Non-pigmented ciliary epithelial cell (primary cell): ENCODE measurements at regions not wholly inside any gene's neighbourhood (a gene's known extent, or its start where the extent isn't known, plus 50 kb on each side); places are given as distances from the start of the nearest gene placed in this dataset.

ENCODE experiments used
- DNase-seq: peaks from one replicate; pipeline ENCODE4 v3.0.0-alpha.2; 2010; ENCODE audit warnings: low read depth

DNA sequence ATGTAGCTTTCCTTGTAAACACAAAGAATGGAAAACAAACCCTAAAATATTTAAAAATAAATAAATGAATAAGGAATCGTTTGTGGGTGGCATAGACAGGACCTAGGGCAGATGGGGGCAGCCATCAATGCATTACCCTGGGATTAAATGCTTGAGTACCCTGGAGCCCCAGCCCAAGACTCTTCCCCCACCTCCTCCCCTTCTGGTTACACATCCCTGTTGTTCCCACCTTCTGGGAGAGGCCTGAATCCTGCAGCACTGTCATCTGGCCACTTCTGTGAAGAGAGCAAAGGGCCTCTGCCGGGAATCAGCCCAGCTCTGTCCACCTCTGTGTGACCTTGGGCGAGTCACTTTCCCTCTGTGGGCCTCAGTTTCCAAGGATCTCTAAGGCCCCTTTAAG, 61.6 kb upstream of the COL13A1 start:
- DNase-seq = no peak

DNA sequence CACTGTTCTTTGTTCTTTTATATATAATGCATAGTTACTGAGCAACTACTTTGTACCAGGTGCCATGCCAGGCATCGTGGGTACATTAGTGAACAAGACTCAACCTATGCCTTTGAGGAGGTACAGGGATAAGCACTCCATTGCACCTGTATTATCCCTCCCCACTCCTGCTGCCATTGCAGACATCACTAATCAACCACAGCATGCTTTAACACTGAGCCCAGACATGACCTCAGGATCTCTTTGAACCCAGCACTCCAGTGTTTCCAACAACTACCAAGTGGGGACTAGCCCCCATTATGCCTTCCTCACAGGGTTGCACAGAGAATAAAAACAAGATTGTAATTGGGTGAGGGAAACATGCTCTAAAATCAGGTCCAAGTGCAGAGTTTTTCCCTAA, 60.5 kb upstream of the COL13A1 start:
- DNase-seq = no peak

GRCh38 chr10:69741671-69742355, 59.9 kb upstream of the COL13A1 start:
- DNase-seq = no peak

- no peak for DNase-seq
These were observed 59.4 kb upstream of the COL13A1 start for GRCh38 chr10:69742356-69742695.

DNA sequence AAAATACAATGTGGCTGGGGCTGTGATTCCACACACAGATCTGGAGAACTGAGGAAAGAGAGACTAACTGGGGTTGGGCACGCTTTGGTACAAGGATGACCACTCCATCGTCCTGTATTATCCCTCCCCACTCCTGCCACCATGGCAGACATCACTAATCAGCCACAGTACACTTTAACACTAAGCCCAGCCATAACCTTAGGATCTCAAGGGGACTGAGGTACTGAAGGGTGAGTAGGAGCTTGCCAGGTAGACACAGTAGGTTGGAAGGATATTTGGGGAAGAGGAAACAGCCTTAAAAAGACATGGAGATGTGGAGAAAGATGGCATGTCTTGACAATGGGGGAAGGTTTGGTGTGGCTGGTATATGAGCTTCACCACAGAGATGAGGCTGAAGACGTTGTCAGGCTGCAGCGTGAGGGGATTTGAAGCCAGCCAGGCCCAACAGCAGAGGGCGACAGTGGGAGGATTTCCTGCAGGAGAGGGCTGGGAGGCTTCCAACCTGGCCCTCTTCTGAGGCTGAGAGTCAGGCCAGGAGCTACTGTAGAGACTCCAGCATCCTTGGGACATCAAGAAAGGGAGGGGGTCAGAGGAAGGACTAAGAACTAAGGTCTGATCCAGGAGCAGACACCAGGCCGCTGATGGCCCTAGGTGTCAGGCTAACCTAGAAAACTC, 58.6 kb upstream of the COL13A1 start:
- no peak for DNase-seq

DNA sequence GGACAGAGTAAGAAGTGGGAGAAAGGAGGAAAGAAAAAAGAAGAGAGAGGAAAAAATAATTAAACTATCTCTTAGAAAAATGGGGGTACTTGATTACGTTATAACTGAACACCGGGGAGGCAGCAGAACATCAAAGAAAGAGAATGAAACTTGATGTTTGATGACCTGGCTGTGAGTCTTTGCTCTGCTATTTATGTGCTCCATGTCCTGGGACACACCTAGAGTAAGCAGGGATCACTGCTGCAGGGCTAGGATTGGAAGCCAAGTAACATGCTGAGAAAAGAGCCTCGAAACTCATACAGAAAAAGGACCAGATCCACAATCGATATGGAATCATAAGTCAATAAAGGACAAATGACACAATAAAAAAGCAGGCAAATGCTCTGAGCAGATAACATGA, 56.7 kb upstream of the COL13A1 start:
- DNase-seq = no peak

GRCh38 chr10:69745698-69746097, 56.0 kb upstream of the COL13A1 start:
- no peak for DNase-seq

DNA sequence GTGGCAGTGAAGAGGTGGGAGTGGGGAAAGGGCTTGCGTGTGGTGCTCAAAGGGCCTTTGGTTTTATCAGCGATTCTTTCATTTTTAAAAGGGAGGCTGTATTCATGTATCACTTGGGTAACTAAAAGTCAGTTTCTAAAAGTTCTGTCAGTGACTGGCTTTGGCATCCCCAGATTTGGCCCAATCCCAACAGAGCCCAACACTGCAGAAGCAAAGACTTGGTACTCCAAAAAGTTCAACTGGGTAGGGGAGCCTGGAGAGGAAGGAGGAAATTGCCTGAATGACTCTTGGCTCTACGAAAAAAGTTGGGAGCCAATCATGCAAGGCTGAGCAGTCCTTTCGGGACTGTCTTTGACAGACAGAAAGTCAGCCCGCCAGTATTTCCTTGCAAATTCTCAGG, 54.5 kb upstream of the COL13A1 start:
- DNase-seq = no peak

DNA sequence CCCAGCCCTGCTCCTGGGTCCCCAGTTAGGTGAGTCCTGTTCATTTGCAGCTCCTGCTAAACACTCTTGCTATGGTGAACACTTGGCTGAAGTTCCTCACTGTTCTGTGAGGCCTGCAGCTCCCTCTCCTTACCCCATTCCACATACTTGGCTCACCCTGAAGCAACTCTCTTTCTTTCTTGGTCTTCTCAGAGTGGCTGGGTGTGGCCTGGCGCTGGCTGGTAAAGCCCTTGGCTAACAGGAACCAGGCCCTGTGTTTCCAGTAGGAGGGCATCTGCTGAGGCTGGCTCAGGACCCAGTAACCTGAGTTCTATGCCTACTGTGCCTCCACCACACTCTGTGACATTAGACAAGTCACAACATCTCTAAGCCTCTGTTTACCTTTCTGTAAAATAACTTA, 53.1 kb upstream of the COL13A1 start:
- no peak for DNase-seq

GRCh38 chr10:69749178-69750010, 52.3 kb upstream of the COL13A1 start:
- no peak for DNase-seq

GRCh38 chr10:69750011-69750373, 51.7 kb upstream of the COL13A1 start:
- DNase-seq = no peak

GRCh38 chr10:69750725-69751124, 51.0 kb upstream of the COL13A1 start:
- no peak for DNase-seq

- DNase-seq = no peak
These were observed 50.5 kb upstream of the COL13A1 start for GRCh38 chr10:69751214-69751613.
